ENCODE measurements at regions not wholly inside any gene's neighbourhood (a gene's known extent, or its start where the extent isn't known, plus 50 kb on each side); places are given as distances from the start of the nearest gene placed in this dataset.
A peak's percentile ranks its signal among the peaks of the same experiment; 100 is the strongest.

DNA sequence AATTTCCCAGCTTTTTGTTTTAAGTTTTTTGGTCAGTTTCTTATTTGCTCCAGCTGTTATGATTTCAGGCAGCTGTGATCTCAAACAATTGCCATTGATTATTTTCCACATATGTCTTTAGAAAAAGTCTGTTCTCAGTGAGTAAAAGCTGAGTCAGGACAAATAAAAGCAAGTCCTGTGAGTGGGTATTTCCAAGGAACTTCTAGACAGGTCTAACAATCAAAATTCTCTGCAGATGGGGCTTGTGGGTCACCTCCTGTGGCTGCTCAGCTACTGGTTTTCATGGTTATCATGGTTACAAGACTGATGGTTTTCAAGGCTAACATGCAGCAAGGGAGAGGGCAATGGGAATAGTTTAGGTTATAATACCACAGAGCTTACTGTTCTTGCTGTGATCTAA is 585.7 kb downstream of the LMO4 start:
- H3K9ac ChIP-seq (ENCODE audit: insufficient read depth, low read length): no peak overlapping the region
- no peaks in the 10 kb centered on the region for H4K20me1 ChIP-seq (ENCODE audit: control insufficient read depth, extremely low read depth, insufficient read depth, low read length)
- no peak overlapping the region for H3K4me3 ChIP-seq (replicated peaks in 1 of 4; ENCODE audit: control extremely low read depth in 1 of 4, insufficient read depth in 1 of 4, low read depth in 3 of 4, low read length in 4 of 4)
- TF ChIP-seq CTCF (conservative IDR thresholded peaks at IDR 0.05 in 1 of 2, IDR thresholded peaks at IDR 0.05 in 1 of 2; ENCODE audit: low read depth in 1 of 2, low read length in 2 of 2) (no peak), EZH2 (IDR thresholded peaks at IDR 0.05; ENCODE audit: low read length, missing control alignments) (no peak)
- H3K27me3 ChIP-seq (ENCODE audit: control insufficient read depth, insufficient read depth, low read length): no peaks in the 10 kb centered on the region
- H3K9me3 ChIP-seq (ENCODE audit: control insufficient read depth, insufficient read depth, low read depth, low read length): no peaks in the 10 kb centered on the region
- H3K79me2 ChIP-seq (ENCODE audit: control insufficient read depth, insufficient read depth, low read length): no peaks in the 10 kb centered on the region
- H3K27ac ChIP-seq (ENCODE audit: insufficient read depth, low read length): no peak overlapping the region
- no peaks in the 10 kb centered on the region for H3K36me3 ChIP-seq (ENCODE audit: control insufficient read depth, insufficient read depth, low read length)
- no peak overlapping the region for H3K4me2 ChIP-seq (ENCODE audit: extremely low read depth, insufficient read depth, low read length)
- H3K4me1 ChIP-seq (ENCODE audit: control insufficient read depth, extremely low read depth, insufficient read depth, low read length): no peaks in the 10 kb centered on the region
- peak in 1 of 2 donors; percentile 12 for DNase-seq (ENCODE audit: low read depth in 2 of 2)
- H2AFZ ChIP-seq (ENCODE audit: low read length): no peak overlapping the region

GRCh38 chr1:87915771-87916170 is 587.1 kb downstream of the LMO4 start:
- Histone ChIP-seq H3K9me3 (ENCODE audit: control insufficient read depth, insufficient read depth, low read depth, low read length) (no peaks in the 10 kb centered on the region), H3K9ac (ENCODE audit: insufficient read depth, low read length) (no peak overlapping the region), H3K36me3 (ENCODE audit: control insufficient read depth, insufficient read depth, low read length) (no peaks in the 10 kb centered on the region), H3K27me3 (ENCODE audit: control insufficient read depth, insufficient read depth, low read length) (no peaks in the 10 kb centered on the region), H3K4me1 (ENCODE audit: control insufficient read depth, extremely low read depth, insufficient read depth, low read length) (no peaks in the 10 kb centered on the region), H4K20me1 (ENCODE audit: control insufficient read depth, extremely low read depth, insufficient read depth, low read length) (no peaks in the 10 kb centered on the region), H3K27ac (ENCODE audit: insufficient read depth, low read length) (no peak overlapping the region), H3K4me2 (ENCODE audit: extremely low read depth, insufficient read depth, low read length) (no peak overlapping the region), H3K4me3 (replicated peaks in 1 of 4; ENCODE audit: control extremely low read depth in 1 of 4, insufficient read depth in 1 of 4, low read depth in 3 of 4, low read length in 4 of 4) (no peak overlapping the region), H2AFZ (ENCODE audit: low read length) (no peak overlapping the region), H3K79me2 (ENCODE audit: control insufficient read depth, insufficient read depth, low read length) (no peaks in the 10 kb centered on the region)
- peak in 1 of 2 donors; percentile 35 for DNase-seq (ENCODE audit: low read depth in 2 of 2)
- TF ChIP-seq CTCF (conservative IDR thresholded peaks at IDR 0.05 in 1 of 2, IDR thresholded peaks at IDR 0.05 in 1 of 2; ENCODE audit: low read depth in 1 of 2, low read length in 2 of 2): no peak
- no peak for TF ChIP-seq EZH2 (IDR thresholded peaks at IDR 0.05; ENCODE audit: low read length, missing control alignments)

DNA sequence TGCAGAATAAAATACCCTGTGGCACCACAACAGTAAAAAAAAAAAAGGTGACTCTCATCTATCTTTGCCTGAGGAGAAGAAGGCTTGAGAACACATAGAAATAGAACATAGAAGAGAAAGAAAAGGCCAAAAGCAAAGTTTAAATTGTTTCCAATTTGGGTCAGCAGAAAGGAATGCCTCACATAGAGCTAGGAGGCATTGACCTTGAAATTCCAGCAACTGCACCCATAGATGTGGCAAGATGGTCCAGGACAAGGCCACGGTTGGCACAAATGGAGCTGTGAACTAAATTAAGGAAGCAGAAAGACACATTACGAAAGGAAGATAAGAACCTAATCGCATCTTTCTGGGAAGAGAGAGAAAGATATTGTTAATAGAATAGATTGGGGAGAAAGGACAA is 588.3 kb downstream of the LMO4 start:
- Histone ChIP-seq H3K4me1 (ENCODE audit: control insufficient read depth, extremely low read depth, insufficient read depth, low read length) (no peaks in the 10 kb centered on the region), H3K27ac (ENCODE audit: insufficient read depth, low read length) (no peak overlapping the region), H3K27me3 (ENCODE audit: control insufficient read depth, insufficient read depth, low read length) (no peaks in the 10 kb centered on the region), H3K4me2 (ENCODE audit: extremely low read depth, insufficient read depth, low read length) (no peak overlapping the region), H3K36me3 (ENCODE audit: control insufficient read depth, insufficient read depth, low read length) (no peaks in the 10 kb centered on the region), H3K4me3 (replicated peaks in 1 of 4; ENCODE audit: control extremely low read depth in 1 of 4, insufficient read depth in 1 of 4, low read depth in 3 of 4, low read length in 4 of 4) (no peak overlapping the region), H3K79me2 (ENCODE audit: control insufficient read depth, insufficient read depth, low read length) (no peaks in the 10 kb centered on the region), H2AFZ (ENCODE audit: low read length) (no peak overlapping the region), H4K20me1 (ENCODE audit: control insufficient read depth, extremely low read depth, insufficient read depth, low read length) (no peaks in the 10 kb centered on the region), H3K9me3 (ENCODE audit: control insufficient read depth, insufficient read depth, low read depth, low read length) (no peaks in the 10 kb centered on the region), H3K9ac (ENCODE audit: insufficient read depth, low read length) (no peak overlapping the region)
- no peak for TF ChIP-seq CTCF (conservative IDR thresholded peaks at IDR 0.05 in 1 of 2, IDR thresholded peaks at IDR 0.05 in 1 of 2; ENCODE audit: low read depth in 1 of 2, low read length in 2 of 2)
- no peak for TF ChIP-seq EZH2 (IDR thresholded peaks at IDR 0.05; ENCODE audit: low read length, missing control alignments)
- DNase-seq (ENCODE audit: low read depth in 2 of 2): peak in 1 of 2 donors; percentile 46

Data from fibroblast of lung (primary cell).